DND-41 (cell line): ENCODE measurements at regions not wholly inside any gene's neighbourhood (a gene's known extent, or its start where the extent isn't known, plus 50 kb on each side); places are given as distances from the start of the nearest gene placed in this dataset.

Source experiments
- CTCF ChIP-seq: IDR thresholded peaks from 2 replicates; pipeline ENCODE4 v1.5.1; 2012; ENCODE audit warnings: borderline replicate concordance, low read length, moderate library complexity, mild to moderate bottlenecking; ENCODE audit not compliant: poor library complexity, severe bottlenecking; ENCODE audit errors: extremely low read depth
- EZH2 ChIP-seq: IDR thresholded peaks from 3 replicates; pipeline ENCODE4 v1.6.1; 2012; ENCODE audit warnings: borderline replicate concordance, low read depth, mild to moderate bottlenecking, moderate library complexity, low read length, inconsistent platforms; ENCODE audit not compliant: severe bottlenecking

- TF ChIP-seq CTCF (no peak), EZH2 (no peak)
These were observed 149.8 kb upstream of the LARGE1 start for GRCh38 chr22:34070051-34070450.
